HepG2 (cell line): ENCODE measurements at regions not wholly inside any gene's neighbourhood (a gene's known extent, or its start where the extent isn't known, plus 50 kb on each side); places are given as distances from the start of the nearest gene placed in this dataset.
A peak's percentile ranks its signal among the peaks of the same experiment; 100 is the strongest.

Source experiments
- CENPX ChIP-seq: sonication (generic); formaldehyde crosslinking; IDR thresholded peaks from 2 replicates; pipeline ENCODE4 v1.9.0; 2021; ENCODE audit warnings: mild to moderate bottlenecking, missing genetic modification reagents, moderate library complexity
- HDAC2 ChIP-seq: sonication (generic); formaldehyde crosslinking; IDR thresholded peaks from 2 replicates; pipeline ENCODE4 v1.4.0; 2020; ENCODE audit warnings: missing genetic modification reagents
- HMG20B ChIP-seq: conservative IDR thresholded peaks from 2 replicates; pipeline ENCODE4 v1.6.1; 2016; ENCODE audit warnings: missing genetic modification reagents, missing compliant biosample characterization
- MZF1 ChIP-seq: sonication (generic); formaldehyde crosslinking; IDR thresholded peaks from 2 replicates; pipeline ENCODE4 v1.8.1; 2023; ENCODE audit warnings: mild to moderate bottlenecking, missing genetic modification reagents, borderline replicate concordance
- NR2F2 ChIP-seq: IDR thresholded peaks from 2 replicates; pipeline ENCODE4 v1.6.1; 2012; ENCODE audit warnings: low read depth, inconsistent platforms, borderline replicate concordance
- RARG ChIP-seq: sonication (generic); formaldehyde crosslinking; IDR thresholded peaks from 2 replicates; pipeline ENCODE4 v1.4.0; 2020; ENCODE audit warnings: low read depth, mild to moderate bottlenecking, missing genetic modification reagents
- SMAD3 ChIP-seq: sonication (generic); formaldehyde crosslinking; IDR thresholded peaks from 2 replicates; pipeline ENCODE4 v1.4.0; 2020; ENCODE audit warnings: missing genetic modification reagents
- ZBTB7B ChIP-seq: sonication (generic); formaldehyde crosslinking; IDR thresholded peaks from 2 replicates; pipeline ENCODE4 v1.4.0; 2020; ENCODE audit warnings: missing genetic modification reagents
- ZEB1 ChIP-seq: IDR thresholded peaks from 2 replicates; pipeline ENCODE4 v1.6.1; 2012; ENCODE audit warnings: mild to moderate bottlenecking, low read depth, inconsistent platforms; ENCODE audit not compliant: insufficient replicate concordance
- ZNF160 ChIP-seq: sonication (generic); formaldehyde crosslinking; IDR thresholded peaks from 2 replicates; pipeline ENCODE4 v1.8.0; 2022; ENCODE audit warnings: mild to moderate bottlenecking, inconsistent platforms, missing genetic modification reagents
- ZNF251 ChIP-seq: sonication (generic); formaldehyde crosslinking; IDR thresholded peaks from 2 replicates; pipeline ENCODE4 v1.9.0; 2021; ENCODE audit warnings: mild to moderate bottlenecking, missing genetic modification reagents
- ZNF510 ChIP-seq: sonication (generic); formaldehyde crosslinking; IDR thresholded peaks from 2 replicates; pipeline ENCODE4 v1.4.0; 2020; ENCODE audit warnings: low read depth, mild to moderate bottlenecking, missing genetic modification reagents
- ZNF772 ChIP-seq: sonication (generic); formaldehyde crosslinking; IDR thresholded peaks from 2 replicates; pipeline ENCODE4 v1.5.0; 2020; ENCODE audit warnings: mild to moderate bottlenecking, missing genetic modification reagents
- TF ChIP-seq, protein P1 (sequence below): sonication (generic); formaldehyde crosslinking; IDR thresholded peaks from 2 replicates; pipeline ENCODE4 v1.8.1; 2023; ENCODE audit warnings: mild to moderate bottlenecking, missing genetic modification reagents
- TF ChIP-seq, protein P2 (sequence below): sonication (generic); formaldehyde crosslinking; IDR thresholded peaks from 2 replicates; pipeline ENCODE4 v1.5.0; 2020; ENCODE audit warnings: mild to moderate bottlenecking, missing genetic modification reagents, moderate library complexity
- TF ChIP-seq, protein P3 (sequence below): sonication (generic); formaldehyde crosslinking; IDR thresholded peaks from 2 replicates; pipeline ENCODE4 v1.5.0; 2020; ENCODE audit warnings: missing genetic modification reagents, mild to moderate bottlenecking, borderline replicate concordance
- TF ChIP-seq, protein P4 (sequence below), 2 experiments: sonication (generic) in 1 of 2; formaldehyde crosslinking in 1 of 2; IDR thresholded peaks; 2 replicates each; pipeline versions ENCODE4 v1.4.0 to v1.6.1; 2018 to 2020; ENCODE audit warnings: missing genetic modification reagents in 2 of 2, borderline replicate concordance in 1 of 2, low read depth in 1 of 2, mild to moderate bottlenecking in 1 of 2, missing biosample characterization in 1 of 2
- TF ChIP-seq, protein P5 (sequence below): sonication (generic); formaldehyde crosslinking; IDR thresholded peaks from 2 replicates; pipeline ENCODE4 v1.8.0; 2022; ENCODE audit warnings: mild to moderate bottlenecking, missing genetic modification reagents, borderline replicate concordance
- TF ChIP-seq, protein P6 (sequence below): sonication (generic); formaldehyde crosslinking; IDR thresholded peaks from 2 replicates; pipeline ENCODE4 v1.8.0; 2022; ENCODE audit warnings: mild to moderate bottlenecking, missing genetic modification reagents; ENCODE audit not compliant: insufficient replicate concordance
- TF ChIP-seq, protein P7 (sequence below): IDR thresholded peaks from 2 replicates; pipeline ENCODE4 v1.6.1; 2016; ENCODE audit warnings: low read depth, control low read depth

DNA sequence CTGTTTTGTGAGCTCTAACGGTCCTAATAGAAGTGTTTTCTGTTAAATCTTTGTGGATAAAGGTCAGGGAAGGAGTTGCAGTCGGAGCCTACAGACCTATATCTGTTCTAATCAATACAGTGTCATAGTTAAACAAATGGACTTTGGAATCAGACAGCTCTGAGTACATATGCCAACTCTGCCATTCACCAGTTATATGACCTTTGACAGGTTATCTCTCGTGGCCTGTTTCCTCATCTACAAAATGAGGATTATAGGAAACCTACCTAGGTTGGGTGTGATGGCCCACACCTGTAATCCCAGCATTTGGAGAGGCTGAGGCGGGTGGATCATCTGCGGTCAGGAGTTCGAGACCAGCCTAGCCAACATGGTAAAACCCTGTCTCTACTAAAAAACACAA lies 89.7 kb downstream of the MID1IP1 start (continued):
- TF ChIP-seq, protein P1, sequence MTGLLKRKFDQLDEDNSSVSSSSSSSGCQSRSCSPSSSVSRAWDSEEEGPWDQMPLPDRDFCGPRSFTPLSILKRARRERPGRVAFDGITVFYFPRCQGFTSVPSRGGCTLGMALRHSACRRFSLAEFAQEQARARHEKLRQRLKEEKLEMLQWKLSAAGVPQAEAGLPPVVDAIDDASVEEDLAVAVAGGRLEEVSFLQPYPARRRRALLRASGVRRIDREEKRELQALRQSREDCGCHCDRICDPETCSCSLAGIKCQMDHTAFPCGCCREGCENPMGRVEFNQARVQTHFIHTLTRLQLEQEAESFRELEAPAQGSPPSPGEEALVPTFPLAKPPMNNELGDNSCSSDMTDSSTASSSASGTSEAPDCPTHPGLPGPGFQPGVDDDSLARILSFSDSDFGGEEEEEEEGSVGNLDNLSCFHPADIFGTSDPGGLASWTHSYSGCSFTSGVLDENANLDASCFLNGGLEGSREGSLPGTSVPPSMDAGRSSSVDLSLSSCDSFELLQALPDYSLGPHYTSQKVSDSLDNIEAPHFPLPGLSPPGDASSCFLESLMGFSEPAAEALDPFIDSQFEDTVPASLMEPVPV: no peak
- TF ChIP-seq, protein P2, sequence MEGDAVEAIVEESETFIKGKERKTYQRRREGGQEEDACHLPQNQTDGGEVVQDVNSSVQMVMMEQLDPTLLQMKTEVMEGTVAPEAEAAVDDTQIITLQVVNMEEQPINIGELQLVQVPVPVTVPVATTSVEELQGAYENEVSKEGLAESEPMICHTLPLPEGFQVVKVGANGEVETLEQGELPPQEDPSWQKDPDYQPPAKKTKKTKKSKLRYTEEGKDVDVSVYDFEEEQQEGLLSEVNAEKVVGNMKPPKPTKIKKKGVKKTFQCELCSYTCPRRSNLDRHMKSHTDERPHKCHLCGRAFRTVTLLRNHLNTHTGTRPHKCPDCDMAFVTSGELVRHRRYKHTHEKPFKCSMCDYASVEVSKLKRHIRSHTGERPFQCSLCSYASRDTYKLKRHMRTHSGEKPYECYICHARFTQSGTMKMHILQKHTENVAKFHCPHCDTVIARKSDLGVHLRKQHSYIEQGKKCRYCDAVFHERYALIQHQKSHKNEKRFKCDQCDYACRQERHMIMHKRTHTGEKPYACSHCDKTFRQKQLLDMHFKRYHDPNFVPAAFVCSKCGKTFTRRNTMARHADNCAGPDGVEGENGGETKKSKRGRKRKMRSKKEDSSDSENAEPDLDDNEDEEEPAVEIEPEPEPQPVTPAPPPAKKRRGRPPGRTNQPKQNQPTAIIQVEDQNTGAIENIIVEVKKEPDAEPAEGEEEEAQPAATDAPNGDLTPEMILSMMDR: no peak
- no peak for TF ChIP-seq ZBTB7B
- no peak for TF ChIP-seq MZF1 (CRISPR knock-in tag)
- TF ChIP-seq, protein P3, sequence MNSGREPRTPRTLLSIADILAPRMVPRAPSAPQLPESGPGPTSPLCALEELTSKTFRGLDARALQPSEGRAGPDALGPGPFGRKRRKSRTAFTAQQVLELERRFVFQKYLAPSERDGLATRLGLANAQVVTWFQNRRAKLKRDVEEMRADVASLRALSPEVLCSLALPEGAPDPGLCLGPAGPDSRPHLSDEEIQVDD (CRISPR knock-in tag): no peak
- TF ChIP-seq NR2F2: peak; percentile 76
- TF ChIP-seq, protein P4, sequence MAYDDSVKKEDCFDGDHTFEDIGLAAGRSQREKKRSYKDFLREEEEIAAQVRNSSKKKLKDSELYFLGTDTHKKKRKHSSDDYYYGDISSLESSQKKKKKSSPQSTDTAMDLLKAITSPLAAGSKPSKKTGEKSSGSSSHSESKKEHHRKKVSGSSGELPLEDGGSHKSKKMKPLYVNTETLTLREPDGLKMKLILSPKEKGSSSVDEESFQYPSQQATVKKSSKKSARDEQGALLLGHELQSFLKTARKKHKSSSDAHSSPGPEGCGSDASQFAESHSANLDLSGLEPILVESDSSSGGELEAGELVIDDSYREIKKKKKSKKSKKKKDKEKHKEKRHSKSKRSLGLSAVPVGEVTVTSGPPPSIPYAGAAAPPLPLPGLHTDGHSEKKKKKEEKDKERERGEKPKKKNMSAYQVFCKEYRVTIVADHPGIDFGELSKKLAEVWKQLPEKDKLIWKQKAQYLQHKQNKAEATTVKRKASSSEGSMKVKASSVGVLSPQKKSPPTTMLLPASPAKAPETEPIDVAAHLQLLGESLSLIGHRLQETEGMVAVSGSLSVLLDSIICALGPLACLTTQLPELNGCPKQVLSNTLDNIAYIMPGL (CRISPR knock-in tag; IDR thresholded peaks at IDR 0.05; ENCODE audit: borderline replicate concordance in 1 of 2, low read depth in 1 of 2): no peak
- TF ChIP-seq ZEB1: peak; percentile 58
- no peak for TF ChIP-seq ZNF772 (CRISPR knock-in tag)
- TF ChIP-seq ZNF510: no peak
- TF ChIP-seq SMAD3: 0 out of 2 replicates have a peak, but pooled peaks have one; percentile 17
- no peak for TF ChIP-seq ZNF160
- TF ChIP-seq, protein P5, sequence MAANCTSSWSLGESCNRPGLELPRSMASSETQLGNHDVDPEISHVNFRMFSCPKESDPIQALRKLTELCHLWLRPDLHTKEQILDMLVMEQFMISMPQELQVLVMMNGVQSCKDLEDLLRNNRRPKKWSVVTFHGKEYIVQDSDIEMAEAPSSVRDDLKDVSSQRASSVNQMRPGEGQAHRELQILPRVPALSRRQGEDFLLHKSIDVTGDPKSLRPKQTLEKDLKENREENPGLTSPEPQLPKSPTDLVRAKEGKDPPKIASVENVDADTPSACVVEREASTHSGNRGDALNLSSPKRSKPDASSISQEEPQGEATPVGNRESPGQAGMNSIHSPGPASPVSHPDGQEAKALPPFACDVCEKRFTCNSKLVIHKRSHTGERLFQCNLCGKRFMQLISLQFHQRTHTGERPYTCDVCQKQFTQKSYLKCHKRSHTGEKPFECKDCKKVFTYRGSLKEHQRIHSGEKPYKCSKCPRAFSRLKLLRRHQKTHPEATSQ: no peak
- TF ChIP-seq HMG20B (CRISPR knock-in tag): no peak
- TF ChIP-seq, protein P6, sequence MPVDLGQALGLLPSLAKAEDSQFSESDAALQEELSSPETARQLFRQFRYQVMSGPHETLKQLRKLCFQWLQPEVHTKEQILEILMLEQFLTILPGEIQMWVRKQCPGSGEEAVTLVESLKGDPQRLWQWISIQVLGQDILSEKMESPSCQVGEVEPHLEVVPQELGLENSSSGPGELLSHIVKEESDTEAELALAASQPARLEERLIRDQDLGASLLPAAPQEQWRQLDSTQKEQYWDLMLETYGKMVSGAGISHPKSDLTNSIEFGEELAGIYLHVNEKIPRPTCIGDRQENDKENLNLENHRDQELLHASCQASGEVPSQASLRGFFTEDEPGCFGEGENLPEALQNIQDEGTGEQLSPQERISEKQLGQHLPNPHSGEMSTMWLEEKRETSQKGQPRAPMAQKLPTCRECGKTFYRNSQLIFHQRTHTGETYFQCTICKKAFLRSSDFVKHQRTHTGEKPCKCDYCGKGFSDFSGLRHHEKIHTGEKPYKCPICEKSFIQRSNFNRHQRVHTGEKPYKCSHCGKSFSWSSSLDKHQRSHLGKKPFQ (CRISPR knock-in tag): no peak
- TF ChIP-seq RARG (CRISPR knock-in tag): no peak
- TF ChIP-seq ZNF251 (CRISPR knock-in tag): no peak
- TF ChIP-seq CENPX: no peak
- TF ChIP-seq, protein P7, sequence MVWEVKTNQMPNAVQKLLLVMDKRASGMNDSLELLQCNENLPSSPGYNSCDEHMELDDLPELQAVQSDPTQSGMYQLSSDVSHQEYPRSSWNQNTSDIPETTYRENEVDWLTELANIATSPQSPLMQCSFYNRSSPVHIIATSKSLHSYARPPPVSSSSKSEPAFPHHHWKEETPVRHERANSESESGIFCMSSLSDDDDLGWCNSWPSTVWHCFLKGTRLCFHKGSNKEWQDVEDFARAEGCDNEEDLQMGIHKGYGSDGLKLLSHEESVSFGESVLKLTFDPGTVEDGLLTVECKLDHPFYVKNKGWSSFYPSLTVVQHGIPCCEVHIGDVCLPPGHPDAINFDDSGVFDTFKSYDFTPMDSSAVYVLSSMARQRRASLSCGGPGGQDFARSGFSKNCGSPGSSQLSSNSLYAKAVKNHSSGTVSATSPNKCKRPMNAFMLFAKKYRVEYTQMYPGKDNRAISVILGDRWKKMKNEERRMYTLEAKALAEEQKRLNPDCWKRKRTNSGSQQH (CRISPR knock-in tag): no peak
- 0 out of 2 replicates have a peak, but pooled peaks have one; percentile 30 for TF ChIP-seq HDAC2 (CRISPR knock-in tag)
